ENCODE measurements at regions not wholly inside any gene's neighbourhood (a gene's known extent, or its start where the extent isn't known, plus 50 kb on each side); places are given as distances from the start of the nearest gene placed in this dataset.

GRCh38 chr4:125826801-125827695 is 512.3 kb downstream of the FAT4 start:
- DNase-seq = no peak

GRCh38 chr4:125827696-125828052 is 512.9 kb downstream of the FAT4 start:
- no peak for DNase-seq

GRCh38 chr4:125828346-125828745 is 513.6 kb downstream of the FAT4 start:
- no peak for DNase-seq

DNA sequence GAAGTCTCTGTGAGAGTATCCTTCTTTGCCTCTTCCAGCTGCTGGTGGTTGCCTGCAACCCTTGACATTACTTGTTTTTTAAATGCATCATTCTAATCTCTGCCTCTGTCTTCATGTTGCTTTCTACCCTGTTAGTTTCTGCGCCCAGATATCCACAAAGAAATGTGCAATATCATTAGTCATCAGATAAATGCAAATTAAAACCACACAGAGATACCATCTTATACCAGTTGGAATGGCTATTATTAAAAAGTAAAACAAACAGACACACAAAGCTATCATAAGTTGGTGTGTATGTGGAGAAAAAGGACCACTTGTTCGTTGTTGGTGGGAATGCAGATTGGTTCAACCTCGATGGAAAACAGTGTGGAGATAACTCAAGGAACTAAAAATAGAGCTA is 517.4 kb downstream of the FAT4 start:
- no peak for DNase-seq

DNA sequence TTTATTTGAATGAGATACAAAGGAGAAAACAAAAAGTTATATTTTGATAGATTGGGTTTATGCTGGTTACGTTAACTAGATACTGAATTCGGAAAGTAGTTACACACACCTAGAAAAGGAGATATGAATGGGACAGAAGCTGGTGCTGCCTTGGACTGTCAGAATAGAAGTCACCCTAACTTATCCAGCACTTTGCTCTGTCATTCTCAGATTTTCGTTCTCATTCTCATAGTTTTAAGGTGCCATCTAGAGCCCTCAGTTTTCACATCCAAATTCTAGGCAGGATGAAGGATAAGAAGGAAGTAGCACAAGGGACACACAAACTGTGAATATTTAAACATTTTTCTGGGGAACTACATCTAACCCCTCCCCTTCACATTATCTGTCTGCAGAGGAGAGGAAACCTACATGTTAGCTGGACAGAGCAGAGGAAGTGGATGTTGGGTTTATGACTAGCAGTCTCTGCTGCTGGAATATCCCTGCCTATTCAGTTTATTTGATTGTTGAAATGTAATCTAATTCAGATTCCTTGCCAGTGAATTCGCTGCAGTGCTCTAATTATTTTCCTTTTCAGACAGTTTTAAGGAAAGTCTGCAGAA is 521.9 kb downstream of the FAT4 start:
- no peak for DNase-seq

DNA sequence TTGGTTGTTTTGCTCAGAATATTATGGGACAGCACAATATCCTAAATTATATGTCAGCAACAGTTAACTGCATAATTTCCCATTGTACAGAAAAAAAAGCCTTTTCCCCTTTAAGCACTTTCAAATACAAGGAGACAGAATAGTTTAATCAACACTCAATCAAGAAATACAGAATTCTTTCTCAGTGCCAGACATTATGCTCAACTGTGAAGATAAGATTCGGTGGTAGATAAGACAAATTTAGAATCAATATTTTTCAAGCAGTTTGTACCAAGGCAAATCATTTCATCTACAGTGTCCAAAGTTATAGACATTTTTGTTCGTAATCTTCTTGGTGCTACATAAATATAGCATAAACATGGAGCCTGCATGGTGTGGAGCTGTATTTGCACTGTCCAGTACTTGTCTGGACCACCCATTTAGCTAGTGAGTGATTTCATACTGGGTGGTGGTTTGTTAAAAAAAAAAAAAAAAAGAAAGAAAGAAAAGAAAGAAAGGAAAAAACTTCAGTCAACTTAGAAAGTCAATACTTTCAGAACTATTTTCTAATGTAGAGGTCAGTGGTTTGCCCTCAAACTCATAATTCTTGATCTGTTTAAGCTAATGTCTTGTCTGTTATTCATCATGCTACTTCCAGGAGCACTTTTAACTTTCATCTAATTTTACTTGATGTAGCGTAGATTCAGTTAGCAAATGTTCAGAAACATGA is 522.9 kb downstream of the FAT4 start:
- no peak for DNase-seq

- DNase-seq = no peak
Observed at GRCh38 chr4:125838202-125838601, 523.4 kb downstream of the FAT4 start.

GRCh38 chr4:125838924-125839323 is 524.2 kb downstream of the FAT4 start:
- no peak for DNase-seq

GRCh38 chr4:125843947-125844346 is 529.2 kb downstream of the FAT4 start:
- DNase-seq = no peak

DNA sequence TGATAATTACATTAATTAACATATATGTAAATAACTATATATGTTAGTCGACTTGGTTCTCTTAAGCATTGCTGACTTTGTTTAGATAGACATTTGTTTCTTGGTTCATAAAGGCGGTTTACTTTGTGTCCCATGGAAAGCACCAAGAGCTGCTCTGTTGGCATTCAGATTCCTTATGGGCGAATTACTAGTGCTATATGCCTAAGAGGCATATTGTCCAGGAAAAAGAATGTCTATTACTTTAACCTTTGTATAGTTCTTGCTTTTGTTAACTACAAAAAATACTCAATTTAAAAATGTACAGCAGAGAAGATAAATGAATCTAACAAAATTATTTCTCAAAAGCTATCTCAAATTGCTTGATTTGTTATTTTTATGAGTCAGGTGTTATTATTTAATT is 532.8 kb downstream of the FAT4 start:
- no peak for DNase-seq

GRCh38 chr4:125849869-125850268 is 535.1 kb downstream of the FAT4 start:
- DNase-seq = no peak

DNA sequence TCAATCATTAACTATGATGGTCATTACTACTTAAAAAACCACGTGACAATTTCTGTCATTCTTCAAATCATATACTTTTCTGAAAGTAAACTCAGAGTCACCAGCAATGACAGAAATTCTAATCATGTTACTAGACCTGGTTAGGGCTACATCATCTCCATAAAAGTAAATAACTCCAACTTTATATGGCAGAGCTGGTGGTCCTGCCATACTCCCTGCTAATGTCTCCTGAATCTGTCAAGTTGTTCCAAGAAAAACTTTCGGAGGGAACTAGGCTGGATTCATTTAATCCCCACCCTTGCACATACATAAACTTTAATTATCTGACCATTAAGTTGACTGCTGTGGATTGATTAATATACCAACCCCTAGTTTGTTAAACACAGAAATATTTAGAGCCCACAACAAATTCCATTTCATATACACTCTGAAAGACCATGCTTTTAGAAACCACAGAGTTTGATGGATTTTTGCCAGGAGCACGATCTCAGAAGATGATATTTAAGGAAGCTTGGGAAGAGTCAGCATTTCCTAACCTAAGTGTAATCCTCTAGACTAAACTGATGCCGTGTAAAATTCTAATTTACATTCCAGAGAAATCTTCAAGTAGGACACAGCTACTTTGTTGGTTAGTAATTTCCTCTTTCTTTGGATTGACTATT is 577.0 kb downstream of the FAT4 start:
- no peak for DNase-seq

DNA sequence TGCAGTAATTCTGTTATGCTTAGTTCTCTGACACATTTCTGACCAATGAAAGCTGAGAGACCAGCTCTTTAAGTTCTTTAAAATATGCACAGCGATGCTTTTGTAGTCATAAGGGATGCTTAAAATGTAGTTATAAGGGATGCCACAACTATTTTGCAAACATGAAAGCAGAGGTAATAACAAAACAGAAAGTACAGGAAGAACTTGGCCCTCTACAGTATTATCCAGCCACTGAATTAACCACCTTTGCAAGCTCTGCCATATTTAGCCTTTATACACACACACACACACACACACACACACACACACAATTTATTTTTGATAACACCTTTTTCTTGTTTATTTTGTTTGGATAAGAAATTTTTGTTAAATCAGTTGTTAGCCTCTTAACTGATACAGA is 590.0 kb downstream of the FAT4 start:
- DNase-seq = no peak

- no peak for DNase-seq
Observed at GRCh38 chr4:125911058-125911457, 596.3 kb downstream of the FAT4 start.

DNA sequence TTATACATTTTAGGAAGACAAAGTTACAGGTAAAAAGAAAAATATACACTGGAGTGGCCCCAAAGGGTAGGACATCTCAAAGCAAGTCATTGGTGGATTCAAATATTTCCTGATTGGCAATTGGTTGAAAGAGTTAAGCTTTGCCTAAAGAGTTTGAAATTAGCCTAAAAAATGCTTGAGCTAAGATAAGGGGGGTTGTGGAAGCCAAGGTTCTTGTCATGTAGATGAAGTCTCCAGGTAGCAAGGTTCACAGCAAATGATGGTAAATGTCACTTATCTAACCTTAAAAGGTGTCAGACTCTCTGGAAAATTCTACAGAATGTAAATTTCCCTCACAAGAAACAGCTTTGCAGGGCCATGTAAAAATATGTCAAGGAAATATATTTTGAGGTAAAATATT is 596.7 kb downstream of the FAT4 start:
- DNase-seq = no peak

DNA sequence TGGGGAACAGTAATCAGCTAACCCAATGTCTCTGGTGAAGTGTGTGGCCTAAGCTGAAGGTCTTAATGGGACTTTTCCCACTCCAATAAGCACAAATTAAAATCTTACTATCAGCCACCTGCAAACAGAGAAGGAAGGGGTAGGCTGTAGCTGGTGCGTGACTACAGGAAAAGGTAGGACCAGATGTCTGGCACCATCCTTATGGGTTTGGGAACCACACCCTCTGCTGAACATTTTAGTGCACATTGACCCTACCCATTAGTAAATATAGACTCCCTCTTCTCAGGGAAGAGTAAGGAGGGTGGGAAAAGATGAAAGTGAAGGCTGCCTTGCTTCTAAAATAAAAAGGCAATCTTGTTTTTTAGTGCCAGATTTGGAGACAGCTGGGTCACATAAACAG is 602.8 kb downstream of the FAT4 start:
- DNase-seq = no peak

- no peak for DNase-seq
Observed at GRCh38 chr4:125928652-125929051, 613.9 kb downstream of the FAT4 start.

- no peak for DNase-seq
Observed at GRCh38 chr4:125938541-125938940, 623.8 kb downstream of the FAT4 start.

DNA sequence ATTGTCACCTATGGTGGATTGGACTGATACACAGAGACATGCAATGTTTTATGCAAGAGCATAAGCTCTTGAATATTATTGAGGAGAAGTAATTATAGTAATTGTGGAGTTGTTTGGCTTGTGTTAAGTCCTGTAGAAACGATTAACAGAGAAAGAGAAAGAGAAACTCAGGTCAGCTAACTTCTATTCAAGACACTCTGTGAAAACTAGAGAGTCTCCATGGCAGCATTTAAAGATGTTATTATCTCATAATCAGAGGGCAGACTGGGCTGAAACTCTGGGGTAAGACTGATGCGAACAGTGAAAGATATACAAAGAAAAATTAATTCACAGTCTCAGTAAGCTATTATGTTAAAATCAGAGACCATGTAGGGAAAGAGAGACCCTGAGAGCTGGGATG is 625.7 kb downstream of the FAT4 start:
- DNase-seq = no peak

DNA sequence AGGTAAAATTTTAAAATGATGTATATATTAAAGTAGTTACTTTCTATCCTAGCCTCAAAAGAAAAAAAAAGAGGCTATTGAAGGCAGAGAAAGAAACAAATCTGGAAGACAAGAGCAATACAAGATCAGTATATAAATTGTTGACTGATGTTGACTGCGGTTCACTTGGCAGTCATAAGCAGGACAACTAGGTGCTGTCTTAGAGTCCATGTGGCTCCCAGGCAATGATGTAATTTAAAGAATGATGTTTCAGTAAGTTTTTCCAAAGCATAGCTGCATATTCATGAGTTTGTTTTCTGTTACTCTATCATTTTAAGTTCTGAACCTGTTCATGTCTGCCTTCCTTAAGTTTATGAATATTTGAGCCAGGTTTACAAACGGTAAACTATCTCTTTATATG is 630.2 kb downstream of the FAT4 start:
- no peak for DNase-seq

GRCh38 chr4:125948021-125948420 is 633.3 kb downstream of the FAT4 start:
- no peak for DNase-seq

- DNase-seq = no peak
Observed at GRCh38 chr4:125951261-125951887, 636.6 kb downstream of the FAT4 start.

DNA sequence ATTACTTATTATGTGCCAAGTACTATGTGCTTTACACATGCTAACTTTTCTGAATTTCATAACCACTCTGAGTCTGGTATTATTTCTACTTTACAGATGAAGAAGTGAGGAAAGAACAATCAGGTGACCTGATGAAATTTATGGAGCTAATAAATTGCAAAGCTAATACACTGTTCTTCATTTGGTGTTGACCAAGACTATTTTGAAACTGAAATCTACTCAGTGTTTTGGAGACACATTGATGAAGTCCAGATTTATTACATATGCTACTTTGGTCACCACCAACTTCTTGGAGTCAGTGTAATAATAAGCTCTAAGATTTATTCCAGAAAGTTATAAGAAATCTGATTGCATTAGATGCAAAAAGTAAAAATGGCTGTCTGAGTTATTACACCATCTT is 637.9 kb downstream of the FAT4 start:
- no peak for DNase-seq
